Endothelial cell of umbilical vein (primary cell): ENCODE measurements at regions not wholly inside any gene's neighbourhood (a gene's known extent, or its start where the extent isn't known, plus 50 kb on each side); places are given as distances from the start of the nearest gene placed in this dataset.

Experiments used
- BruUV-seq: library from RNA; stranded (reverse); fragments of 400-500 nt; replicated peaks from 2 replicates; lab custom pipeline; 2021; lab: Mats Ljungman, UMichigan
- CTCF ChIA-PET: fragments of 300-600, 350-600 bp; sonication (Branson Sonifier 250); formaldehyde crosslinking; loops from one replicate; lab custom pipeline; 2021; ENCODE audit warnings: antibody characterized with exemption, inconsistent platforms; lab: Charles Lee
- POLR2A ChIA-PET: fragments of 300-600, 350-600 bp; sonication (Branson Sonifier 250); formaldehyde crosslinking; loops from one replicate; lab custom pipeline; 2021; ENCODE audit warnings: antibody characterized with exemption, inconsistent platforms; lab: Charles Lee
- DNase-seq: peaks from one replicate; pipeline ENCODE4 v3.0.0-alpha.2; 2011; ENCODE audit warnings: low read depth, low spot score
- FAIRE-seq: peaks from 2 replicates; lab custom pipeline; 2011; peaks lifted over from hg19 to GRCh38; lab: Jason Lieb, UNC
- H2AFZ ChIP-seq: 2 replicates; pipeline ENCODE4 v1.6.0; 2012; ENCODE audit warnings: low read depth, low read length, control low read depth, inconsistent platforms
- H3K27ac ChIP-seq: 2 replicates; pipeline ENCODE4 v1.5.1; 2011; ENCODE audit warnings: low read depth, mild to moderate bottlenecking, control low read depth, low read length, moderate library complexity; ENCODE audit not compliant: insufficient read depth
- H3K27me3 ChIP-seq, 2 experiments: 2 replicates each; pipeline versions ENCODE4 v1.6.0 to v1.6.1; 2011; ENCODE audit warnings: low read length in 2 of 2, mixed read lengths in 1 of 2; ENCODE audit not compliant: control insufficient read depth in 2 of 2, insufficient read depth in 2 of 2
- H3K36me3 ChIP-seq, 2 experiments: 2 replicates in 1 of 2; 3 replicates in 1 of 2; pipeline ENCODE4 v1.5.1; 2011; ENCODE audit warnings: low read length in 2 of 2, mild to moderate bottlenecking in 1 of 2, moderate library complexity in 1 of 2; ENCODE audit not compliant: control insufficient read depth in 2 of 2, insufficient read depth in 2 of 2; ENCODE audit errors: extremely low read depth in 1 of 2
- H3K4me1 ChIP-seq: 3 replicates; pipeline ENCODE4 v1.5.1; 2011; ENCODE audit warnings: mild to moderate bottlenecking, low read length; ENCODE audit not compliant: control insufficient read depth, insufficient read depth; ENCODE audit errors: extremely low read depth
- H3K4me2 ChIP-seq: 2 replicates; pipeline ENCODE4 v1.6.1; 2011; ENCODE audit warnings: low read length, control low read depth, mixed read lengths; ENCODE audit not compliant: insufficient read depth
- H3K4me3 ChIP-seq, 3 experiments: fragments of 200-600 bp in 1 of 3; sonication (generic), shearing (Covaris generic) in 1 of 3; replicated peaks in 1 of 3; 2 replicates each; pipeline ENCODE4 v1.5.1; 2011 to 2016; ENCODE audit warnings: control low read depth in 3 of 3, low read length in 3 of 3, mild to moderate bottlenecking in 2 of 3, inconsistent platforms in 1 of 3, low read depth in 1 of 3, moderate library complexity in 1 of 3; ENCODE audit not compliant: insufficient read depth in 1 of 3
- H3K79me2 ChIP-seq: 2 replicates; pipeline ENCODE4 v1.6.0; 2012; ENCODE audit warnings: low read length, inconsistent platforms; ENCODE audit not compliant: control insufficient read depth, insufficient read depth
- H3K9ac ChIP-seq: replicated peaks from 2 replicates; pipeline ENCODE3; 2011; ENCODE audit warnings: low read length, control low read depth; ENCODE audit not compliant: insufficient read depth; ENCODE audit errors: extremely low read depth
- H3K9me1 ChIP-seq: replicated peaks from 3 replicates; pipeline ENCODE4 v1.6.0; 2011; ENCODE audit warnings: mild to moderate bottlenecking, low read length; ENCODE audit not compliant: control insufficient read depth, insufficient read depth; ENCODE audit errors: extremely low read depth
- H3K9me3 ChIP-seq: replicated peaks from 2 replicates; pipeline ENCODE4 v1.5.1; 2012; ENCODE audit warnings: low read length, inconsistent platforms; ENCODE audit not compliant: control insufficient read depth, insufficient read depth
- H4K20me1 ChIP-seq: replicated peaks from 2 replicates; pipeline ENCODE3; 2011; ENCODE audit warnings: mild to moderate bottlenecking, low read length; ENCODE audit not compliant: control insufficient read depth, insufficient read depth; ENCODE audit errors: extremely low read depth
- EZH2 ChIP-seq: IDR thresholded peaks from 2 replicates; pipeline ENCODE4 v1.6.1; 2012; ENCODE audit warnings: borderline replicate concordance, low read depth, mild to moderate bottlenecking, moderate library complexity, low read length, inconsistent platforms; ENCODE audit not compliant: severe bottlenecking
- FOS ChIP-seq: IDR thresholded peaks from 2 replicates; pipeline ENCODE4 v1.6.1; 2011; ENCODE audit warnings: mild to moderate bottlenecking, low read length, moderate library complexity, borderline replicate concordance; ENCODE audit not compliant: insufficient read depth
- JUN ChIP-seq: IDR thresholded peaks from 2 replicates; pipeline ENCODE4 v1.6.1; 2011; ENCODE audit warnings: borderline replicate concordance, low read depth; ENCODE audit not compliant: insufficient read length, insufficient read depth
- MAX ChIP-seq: IDR thresholded peaks from 2 replicates; pipeline ENCODE4 v1.6.1; 2011; ENCODE audit not compliant: insufficient read depth, insufficient read length
- MYC ChIP-seq: IDR thresholded peaks from one replicate; pipeline ENCODE4 v1.6.1; 2011; ENCODE audit warnings: mild to moderate bottlenecking, low read depth, low read length
- POLR2A ChIP-seq: IDR thresholded peaks from 2 replicates; pipeline ENCODE4 v1.6.1; 2012; ENCODE audit warnings: low read depth, mild to moderate bottlenecking, control low read depth, low read length
- POLR2AphosphoS5 ChIP-seq: IDR thresholded peaks from 2 replicates; pipeline ENCODE4 v1.6.1; 2012; ENCODE audit warnings: low read depth, mild to moderate bottlenecking, control low read depth, low read length, moderate library complexity; ENCODE audit not compliant: insufficient read depth
- dilution Hi-C: fragments of 300-500 bp; cut with MboI; formaldehyde crosslinking; loops from one replicate; pipeline ENCODE4 v1.15.0; 2019; ENCODE audit warnings: low sequenced_read_pairs; ENCODE audit not compliant: extremely low pct_ligation_motif_present
- intact Hi-C: fragments of 100-400 bp; cut with micrococcal nuclease; formaldehyde crosslinking; loops from one replicate; pipeline ENCODE4 v1.10.0; 2022
- TF ChIP-seq, protein P1 (sequence below), 2 donors: IDR thresholded peaks; 1 replicate in 1 of 2; 2 replicates in 1 of 2; pipeline ENCODE4 v1.5.1; 2011; ENCODE audit warnings: low read length in 2 of 2, mild to moderate bottlenecking in 2 of 2, moderate library complexity in 2 of 2, control low read depth in 1 of 2, inconsistent platforms in 1 of 2, low read depth in 1 of 2; ENCODE audit not compliant: insufficient read depth in 1 of 2; ENCODE audit errors: extremely low read depth in 1 of 2

- intact Hi-C loops = no loop called here
- CTCF ChIA-PET = interaction anchor here (1.1 kb wide), 1 partner anchor 12 kb away, joined by 3 read pairs; no protein-coding TSS in a partner anchor
These were observed 252.7 kb upstream of the FAR2 start for GRCh38 chr12:28896421-28896820.

More at GRCh38 chr12:28896421-28896820, 252.7 kb upstream of the FAR2 start:
- H3K27ac ChIP-seq = no peak overlapping the region
- no peak overlapping the region for H2AFZ ChIP-seq
- H3K27me3 ChIP-seq = no peaks in the 10 kb centered on the region
- H3K4me3 ChIP-seq = no peak overlapping the region
- DNase-seq (no peak), FAIRE-seq (no peak)
- H3K79me2 ChIP-seq = no peaks in the 10 kb centered on the region
- no peaks in the 10 kb centered on the region for H4K20me1 ChIP-seq
- no TSS peak for BruUV-seq
- H3K9me3 ChIP-seq = no peaks in the 10 kb centered on the region
- no peaks in the 10 kb centered on the region for H3K9me1 ChIP-seq
- no peak for TF ChIP-seq MAX
- no peak for TF ChIP-seq MYC
- TF ChIP-seq POLR2AphosphoS5 = no peak
- TF ChIP-seq POLR2A = no peak
- TF ChIP-seq FOS = no peak
- TF ChIP-seq EZH2 = no peak
- no peak for TF ChIP-seq JUN
- TF ChIP-seq, protein P1, sequence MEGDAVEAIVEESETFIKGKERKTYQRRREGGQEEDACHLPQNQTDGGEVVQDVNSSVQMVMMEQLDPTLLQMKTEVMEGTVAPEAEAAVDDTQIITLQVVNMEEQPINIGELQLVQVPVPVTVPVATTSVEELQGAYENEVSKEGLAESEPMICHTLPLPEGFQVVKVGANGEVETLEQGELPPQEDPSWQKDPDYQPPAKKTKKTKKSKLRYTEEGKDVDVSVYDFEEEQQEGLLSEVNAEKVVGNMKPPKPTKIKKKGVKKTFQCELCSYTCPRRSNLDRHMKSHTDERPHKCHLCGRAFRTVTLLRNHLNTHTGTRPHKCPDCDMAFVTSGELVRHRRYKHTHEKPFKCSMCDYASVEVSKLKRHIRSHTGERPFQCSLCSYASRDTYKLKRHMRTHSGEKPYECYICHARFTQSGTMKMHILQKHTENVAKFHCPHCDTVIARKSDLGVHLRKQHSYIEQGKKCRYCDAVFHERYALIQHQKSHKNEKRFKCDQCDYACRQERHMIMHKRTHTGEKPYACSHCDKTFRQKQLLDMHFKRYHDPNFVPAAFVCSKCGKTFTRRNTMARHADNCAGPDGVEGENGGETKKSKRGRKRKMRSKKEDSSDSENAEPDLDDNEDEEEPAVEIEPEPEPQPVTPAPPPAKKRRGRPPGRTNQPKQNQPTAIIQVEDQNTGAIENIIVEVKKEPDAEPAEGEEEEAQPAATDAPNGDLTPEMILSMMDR (IDR thresholded peaks at IDR 0.05; ENCODE audit: extremely low read depth in 1 of 2, insufficient read depth in 1 of 2, low read depth in 1 of 2, low read length in 2 of 2) = no peak
- no peaks in the 10 kb centered on the region for H3K4me1 ChIP-seq
- H3K4me2 ChIP-seq = no peak overlapping the region
- POLR2A ChIA-PET = no interaction called here
- dilution Hi-C loops = no loop called here
- H3K36me3 ChIP-seq = no peaks in the 10 kb centered on the region
- no peak overlapping the region for H3K9ac ChIP-seq
